ENCODE measurements at regions not wholly inside any gene's neighbourhood (a gene's known extent, or its start where the extent isn't known, plus 50 kb on each side); places are given as distances from the start of the nearest gene placed in this dataset.

DNA sequence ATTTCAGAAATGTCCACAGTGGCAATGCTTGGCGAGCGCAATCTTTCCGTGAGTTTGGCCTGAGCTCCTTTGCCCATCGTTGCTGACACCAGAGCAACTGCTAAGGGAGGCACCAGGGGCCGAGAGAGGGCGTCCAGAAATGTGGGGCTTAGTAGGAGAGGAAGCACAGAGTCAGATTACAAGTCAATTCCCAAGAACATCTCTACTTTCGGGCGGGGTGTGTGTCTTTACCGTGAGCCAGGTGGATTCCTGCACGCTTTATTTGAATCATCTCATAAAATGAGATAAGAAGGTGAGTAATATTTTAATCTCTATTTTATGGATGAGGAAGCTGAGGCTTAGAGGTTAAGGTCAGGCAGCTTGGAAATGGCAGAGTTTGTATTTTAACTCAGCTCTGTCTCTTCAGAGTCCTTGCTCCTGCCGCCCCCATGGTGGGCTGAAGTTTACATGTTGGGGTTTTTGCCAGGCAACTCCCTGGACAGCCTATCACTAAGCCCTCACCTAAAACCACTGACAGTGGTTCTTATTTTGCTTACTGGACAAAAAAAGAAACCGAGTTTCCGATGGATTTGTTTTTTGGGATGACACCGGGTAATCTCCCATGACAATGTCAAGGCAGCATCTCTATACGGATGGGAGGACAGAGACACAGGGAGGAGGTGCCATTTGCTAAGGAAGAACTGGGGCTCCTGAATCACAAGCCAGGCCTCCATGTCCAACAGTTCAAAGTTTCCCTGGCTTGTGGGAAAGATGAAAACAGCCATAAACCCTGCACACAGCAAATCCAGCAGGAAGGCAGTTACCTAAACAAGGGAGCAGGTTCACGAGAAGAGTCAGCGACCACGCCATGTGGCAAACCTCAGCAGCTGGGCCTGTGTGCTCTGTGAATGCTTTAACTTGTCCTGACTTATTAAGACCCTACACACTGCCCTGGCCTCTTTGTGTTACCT lies 112.6 kb upstream of the SLC24A3 start:
- TF ChIP-seq, protein P1, sequence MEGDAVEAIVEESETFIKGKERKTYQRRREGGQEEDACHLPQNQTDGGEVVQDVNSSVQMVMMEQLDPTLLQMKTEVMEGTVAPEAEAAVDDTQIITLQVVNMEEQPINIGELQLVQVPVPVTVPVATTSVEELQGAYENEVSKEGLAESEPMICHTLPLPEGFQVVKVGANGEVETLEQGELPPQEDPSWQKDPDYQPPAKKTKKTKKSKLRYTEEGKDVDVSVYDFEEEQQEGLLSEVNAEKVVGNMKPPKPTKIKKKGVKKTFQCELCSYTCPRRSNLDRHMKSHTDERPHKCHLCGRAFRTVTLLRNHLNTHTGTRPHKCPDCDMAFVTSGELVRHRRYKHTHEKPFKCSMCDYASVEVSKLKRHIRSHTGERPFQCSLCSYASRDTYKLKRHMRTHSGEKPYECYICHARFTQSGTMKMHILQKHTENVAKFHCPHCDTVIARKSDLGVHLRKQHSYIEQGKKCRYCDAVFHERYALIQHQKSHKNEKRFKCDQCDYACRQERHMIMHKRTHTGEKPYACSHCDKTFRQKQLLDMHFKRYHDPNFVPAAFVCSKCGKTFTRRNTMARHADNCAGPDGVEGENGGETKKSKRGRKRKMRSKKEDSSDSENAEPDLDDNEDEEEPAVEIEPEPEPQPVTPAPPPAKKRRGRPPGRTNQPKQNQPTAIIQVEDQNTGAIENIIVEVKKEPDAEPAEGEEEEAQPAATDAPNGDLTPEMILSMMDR (conservative IDR thresholded peaks at IDR 0.05; ENCODE audit: low read length), result no peak
- no peak for DNase-seq (ENCODE audit: low read depth)

DNA sequence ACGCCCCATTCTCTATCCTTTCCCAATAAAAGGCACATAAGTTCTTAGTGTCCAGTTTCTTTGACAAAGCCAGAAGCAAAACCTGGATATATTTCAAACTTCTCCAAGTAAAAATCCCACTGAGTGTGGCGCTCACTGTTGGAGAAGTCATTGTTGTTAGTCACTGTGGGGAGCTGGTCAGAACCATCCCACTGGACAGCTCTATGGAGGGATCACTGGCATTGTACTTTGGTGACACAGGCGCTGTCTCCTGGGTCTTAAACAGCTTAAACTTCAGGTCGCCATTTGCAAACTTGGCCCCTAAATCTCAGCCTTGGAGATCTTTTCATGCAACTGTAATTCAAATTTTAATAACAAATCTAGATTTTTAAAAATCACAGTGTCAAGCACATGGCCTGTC lies 111.5 kb upstream of the SLC24A3 start:
- TF ChIP-seq, protein P1 (conservative IDR thresholded peaks at IDR 0.05; ENCODE audit: low read length), result no peak
- no peak for DNase-seq (ENCODE audit: low read depth)
- H3K4me3 ChIP-seq (ENCODE audit: low read length), result no peak overlapping the region

More for the DNA sequence above, 112.6 kb upstream of the SLC24A3 start:
- H3K4me3 ChIP-seq (ENCODE audit: low read length), result no peak overlapping the region

DNA sequence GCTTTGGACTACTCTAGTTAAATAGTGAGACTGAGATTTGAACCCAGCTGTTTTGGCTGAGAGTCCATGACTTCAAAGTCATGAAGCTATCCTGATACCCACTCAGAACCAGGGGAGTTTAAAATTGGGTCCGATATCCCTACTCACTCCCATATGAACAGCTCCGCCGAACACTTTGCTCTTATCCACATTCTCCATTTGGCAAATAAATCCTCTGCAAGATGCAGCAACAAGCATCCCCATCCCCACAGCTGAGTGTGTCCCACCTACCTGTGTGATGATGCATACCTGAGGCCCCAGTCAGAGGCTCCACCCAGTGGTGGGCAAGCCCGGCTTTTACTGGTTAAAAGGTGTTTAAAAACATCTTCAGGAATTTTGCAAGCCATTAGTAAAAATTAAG lies 108.3 kb upstream of the SLC24A3 start:
- TF ChIP-seq, protein P1 (conservative IDR thresholded peaks at IDR 0.05; ENCODE audit: low read length), result no peak
- DNase-seq (ENCODE audit: low read depth), result no peak

DNA sequence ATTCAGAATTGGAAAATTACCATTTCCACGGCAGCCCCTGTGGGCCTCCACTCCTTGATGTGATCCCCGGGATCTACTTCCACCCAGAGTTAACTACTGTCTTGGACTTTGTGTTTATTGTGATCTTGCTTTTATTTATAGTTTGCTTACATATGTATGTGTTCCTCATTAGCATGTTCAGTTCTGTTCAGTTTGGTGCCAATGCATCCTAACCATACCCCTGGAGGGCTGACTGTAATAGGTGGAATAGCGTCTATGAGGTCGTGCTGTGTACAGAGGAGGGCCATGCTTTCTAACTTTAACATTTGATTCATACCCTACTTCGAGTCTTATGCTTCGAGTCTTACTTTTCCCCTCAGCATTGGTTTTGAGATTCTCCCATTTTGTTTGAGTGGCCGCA lies 104.3 kb upstream of the SLC24A3 start:
- DNase-seq (ENCODE audit: low read depth), result no peak
- H3K4me3 ChIP-seq (ENCODE audit: low read length), result no peak overlapping the region
- TF ChIP-seq, protein P1 (conservative IDR thresholded peaks at IDR 0.05; ENCODE audit: low read length), result no peak

More for the DNA sequence above, 108.3 kb upstream of the SLC24A3 start:
- no peak overlapping the region for H3K4me3 ChIP-seq (ENCODE audit: low read length)

DNA sequence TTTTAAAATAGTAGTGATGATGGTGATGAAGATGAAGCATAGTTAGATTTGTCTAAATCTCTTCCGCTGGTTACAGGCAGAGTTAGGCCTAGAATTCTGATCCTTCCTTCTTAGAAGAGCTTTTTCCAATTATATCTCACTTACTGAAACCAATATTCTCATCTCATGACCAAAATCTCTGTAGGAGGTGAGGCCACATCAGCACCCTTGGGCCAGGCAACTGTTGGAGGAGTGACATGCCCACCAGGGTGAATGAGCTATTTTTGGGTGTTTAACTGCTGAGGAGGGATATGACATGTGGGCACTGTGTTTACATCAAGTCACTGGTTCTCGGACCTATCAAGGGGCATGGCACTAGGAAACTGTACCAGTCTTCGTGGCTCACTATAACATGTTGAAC lies 102.2 kb upstream of the SLC24A3 start:
- TF ChIP-seq, protein P1 (conservative IDR thresholded peaks at IDR 0.05; ENCODE audit: low read length), result no peak
- H3K4me3 ChIP-seq (ENCODE audit: low read length), result no peak overlapping the region
- DNase-seq (ENCODE audit: low read depth), result no peak

DNA sequence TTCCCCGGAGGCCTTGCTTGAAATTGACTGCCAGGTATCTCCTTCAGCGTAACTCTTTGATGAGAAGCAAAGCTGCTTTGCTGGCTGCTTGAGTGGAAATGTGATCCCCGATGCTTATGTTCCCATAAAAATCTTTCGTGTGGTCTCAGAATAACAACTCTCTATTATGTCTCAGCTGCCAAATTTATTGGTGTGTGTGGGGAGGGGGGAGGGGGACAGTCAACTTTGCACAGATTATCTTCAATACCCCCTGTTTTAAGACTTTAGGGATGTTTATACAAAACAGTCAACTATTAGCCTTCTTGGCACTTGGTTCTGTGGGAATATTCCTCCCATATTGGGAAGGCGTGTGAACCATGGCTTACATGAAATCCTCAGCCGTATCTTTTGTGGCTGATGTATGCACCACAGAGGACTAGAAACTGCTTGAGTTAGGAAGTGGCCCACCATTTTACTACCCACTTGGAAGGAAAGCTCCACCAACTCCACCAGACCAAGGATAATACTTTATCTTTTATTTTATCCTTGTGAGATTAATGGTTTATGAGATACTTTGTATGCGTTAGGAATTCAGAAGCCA lies 101.5 kb upstream of the SLC24A3 start:
- TF ChIP-seq, protein P1 (conservative IDR thresholded peaks at IDR 0.05; ENCODE audit: low read length), result no peak
- H3K4me3 ChIP-seq (ENCODE audit: low read length), result no peak overlapping the region
- DNase-seq (ENCODE audit: low read depth), result no peak

DNA sequence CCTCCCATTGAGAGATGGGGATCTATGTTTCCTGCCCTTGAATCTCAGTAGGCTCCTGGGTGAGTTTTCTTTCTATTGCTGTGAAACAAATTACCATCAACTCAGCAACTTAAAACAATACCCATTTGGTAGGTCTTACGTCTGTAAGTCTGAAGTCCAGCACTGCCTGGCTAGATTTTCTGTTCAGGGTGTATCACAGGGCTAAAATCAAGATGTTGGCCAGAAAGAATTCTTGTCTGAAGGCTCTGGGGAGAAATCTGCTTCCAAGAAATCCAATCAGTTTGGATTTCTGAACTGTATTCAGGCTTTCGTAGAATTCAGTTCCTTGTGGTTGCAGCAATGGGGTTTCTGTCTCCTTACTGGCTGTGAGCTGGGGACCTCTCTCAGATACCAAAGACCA lies 99.6 kb upstream of the SLC24A3 start:
- TF ChIP-seq, protein P1 (conservative IDR thresholded peaks at IDR 0.05; ENCODE audit: low read length), result no peak
- no peak overlapping the region for H3K4me3 ChIP-seq (ENCODE audit: low read length)
- DNase-seq (ENCODE audit: low read depth), result no peak
